SK-N-DZ (cell line): ENCODE measurements at regions not wholly inside any gene's neighbourhood (a gene's known extent, or its start where the extent isn't known, plus 50 kb on each side); places are given as distances from the start of the nearest gene placed in this dataset.
"Not testable (repeated sequence)": the region's sequence is repeated elsewhere in the genome, so short reads cannot be mapped to it uniquely, and the experiment has no call there.

Source experiments
- DNase-seq: peaks from one replicate; pipeline ENCODE4 v3.0.0-alpha.2; 2015; ENCODE audit warnings: low spot score

DNA sequence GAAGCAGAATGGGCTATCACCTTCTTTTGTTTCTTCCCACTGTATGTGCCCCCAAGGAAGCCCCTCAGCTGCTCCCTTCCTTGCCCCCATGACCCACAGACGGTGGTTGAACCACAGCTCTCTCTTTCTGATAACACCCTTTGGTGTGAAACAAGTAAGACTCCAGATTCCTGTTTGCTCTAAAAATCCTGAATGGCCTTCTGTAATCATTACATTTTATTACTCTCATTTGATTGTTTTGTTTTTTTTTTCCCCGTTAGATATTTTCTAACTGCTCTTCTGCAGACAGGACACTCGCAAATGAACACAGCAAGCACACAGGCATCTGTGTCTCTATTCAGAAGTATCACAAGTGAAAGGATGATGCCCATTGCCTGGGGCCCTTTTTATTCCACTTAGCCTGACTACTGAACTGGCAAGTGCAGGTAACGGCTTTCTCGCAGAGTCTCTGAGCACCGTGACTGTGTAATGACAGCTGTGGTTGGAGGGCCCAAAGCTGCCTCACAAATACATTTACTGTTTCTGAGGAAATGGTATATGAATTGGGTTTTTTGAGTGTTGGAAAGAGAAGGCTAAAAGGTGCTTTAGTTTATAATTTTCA, 59.3 kb downstream of the OXGR1 start:
- DNase-seq, result no peak

DNA sequence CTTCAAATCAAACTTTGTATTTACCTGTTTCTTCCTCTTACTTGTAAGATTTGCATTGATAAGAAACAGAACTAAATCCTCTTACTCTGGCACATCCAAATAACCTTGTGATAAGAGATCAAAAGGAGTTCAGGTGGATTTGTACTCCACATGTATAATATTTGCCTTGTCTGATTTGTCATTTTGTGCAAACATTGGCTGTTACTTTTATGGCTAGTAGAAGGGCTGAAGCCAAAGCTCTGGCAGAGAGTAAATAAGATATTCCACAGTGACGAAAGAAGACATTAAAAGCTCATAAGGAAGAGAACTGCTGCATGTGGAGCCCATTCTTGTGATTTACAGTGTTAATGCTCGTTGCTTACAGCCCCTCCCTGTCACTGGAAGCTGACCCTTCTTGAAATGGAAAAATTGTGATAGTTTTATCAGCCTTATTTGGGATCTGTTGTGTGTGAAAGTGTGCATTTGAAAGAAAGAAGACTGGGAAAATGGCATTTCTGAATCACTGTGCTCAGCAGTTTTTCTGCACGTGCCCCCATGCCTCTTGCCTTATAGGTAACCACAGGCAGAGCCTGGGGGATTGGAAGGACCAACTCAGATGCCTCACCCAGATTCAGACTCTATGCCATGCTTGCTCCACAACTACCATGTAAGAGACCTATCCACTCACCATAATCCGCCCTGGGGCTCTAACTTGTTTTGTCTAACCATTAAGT, 68.2 kb downstream of the OXGR1 start:
- no peak for DNase-seq

DNA sequence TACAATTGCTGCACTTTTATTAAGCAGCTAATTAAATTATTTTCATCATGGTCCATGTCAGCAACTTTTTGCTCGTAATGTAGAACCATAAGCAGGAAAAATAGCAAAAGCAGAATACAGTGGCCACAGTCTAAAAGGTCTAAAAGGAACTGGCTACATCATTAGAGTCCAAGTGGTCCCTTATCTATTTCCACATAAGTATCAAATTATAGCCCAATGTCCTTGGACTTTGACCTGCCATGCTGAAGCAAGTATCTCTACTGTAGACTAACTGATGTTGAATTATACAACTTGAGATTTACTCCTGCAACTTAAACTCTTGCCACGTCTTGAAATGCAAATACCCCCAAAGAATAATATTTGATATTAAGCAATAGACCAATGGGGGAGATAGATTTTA, 68.8 kb downstream of the OXGR1 start:
- no peak for DNase-seq

DNA sequence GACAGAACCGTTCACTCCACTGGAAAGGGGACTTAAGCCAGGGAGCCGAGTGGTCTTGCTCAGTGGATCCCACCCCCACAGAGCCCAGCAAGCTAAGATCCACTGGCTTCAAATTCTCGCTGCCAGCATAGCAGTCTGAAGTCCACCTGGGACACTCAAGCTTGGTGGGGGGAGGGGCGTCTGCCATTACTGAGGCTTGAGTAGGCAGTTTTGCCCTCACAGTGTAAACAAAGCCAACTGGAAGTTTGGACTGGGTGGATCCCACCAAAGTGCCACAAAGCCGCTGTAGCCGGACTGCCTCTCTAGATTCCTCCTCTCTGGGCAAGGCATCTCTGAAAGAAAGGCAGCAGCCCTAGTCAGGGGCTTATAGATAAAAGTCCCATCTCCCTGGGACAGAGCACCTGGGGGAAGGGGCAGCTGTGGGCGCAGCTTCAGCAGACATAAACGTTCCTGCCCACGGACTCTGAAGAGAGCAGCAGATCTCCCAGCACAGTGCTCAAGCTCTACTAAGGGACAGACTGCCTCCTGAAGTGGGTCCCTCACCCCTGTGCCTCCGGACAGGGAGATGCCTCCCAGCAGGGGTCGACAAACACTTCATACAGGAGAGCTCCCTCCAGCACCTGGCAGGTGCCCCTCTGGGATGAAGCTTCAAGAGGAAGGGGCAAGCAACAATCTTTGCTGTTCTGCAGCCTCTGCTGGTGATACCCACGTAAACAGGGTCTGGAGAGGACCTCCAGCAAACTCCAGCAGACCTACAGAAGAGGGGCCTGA, 75.2 kb downstream of the OXGR1 start:
- DNase-seq, result not testable (repeated sequence)

DNA sequence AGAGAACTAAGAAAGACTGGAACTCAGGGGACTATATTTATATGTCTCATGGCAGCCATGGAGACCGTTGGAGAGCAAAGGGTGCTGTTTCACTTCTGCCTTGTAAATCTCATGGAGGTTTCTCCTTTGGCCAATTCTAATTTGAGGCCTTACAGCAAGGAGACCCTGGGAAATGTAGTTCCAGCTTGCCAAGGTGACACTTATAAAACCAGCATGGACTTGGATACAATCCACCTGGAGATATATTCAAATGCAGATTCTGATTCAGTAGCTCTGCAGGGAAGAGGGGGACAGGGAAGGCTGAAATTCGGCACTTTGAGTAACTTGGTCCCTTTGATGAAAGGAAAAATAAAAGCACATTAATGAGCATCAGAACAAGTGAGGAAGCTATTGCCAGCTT, 90.0 kb downstream of the OXGR1 start:
- no peak for DNase-seq

DNA sequence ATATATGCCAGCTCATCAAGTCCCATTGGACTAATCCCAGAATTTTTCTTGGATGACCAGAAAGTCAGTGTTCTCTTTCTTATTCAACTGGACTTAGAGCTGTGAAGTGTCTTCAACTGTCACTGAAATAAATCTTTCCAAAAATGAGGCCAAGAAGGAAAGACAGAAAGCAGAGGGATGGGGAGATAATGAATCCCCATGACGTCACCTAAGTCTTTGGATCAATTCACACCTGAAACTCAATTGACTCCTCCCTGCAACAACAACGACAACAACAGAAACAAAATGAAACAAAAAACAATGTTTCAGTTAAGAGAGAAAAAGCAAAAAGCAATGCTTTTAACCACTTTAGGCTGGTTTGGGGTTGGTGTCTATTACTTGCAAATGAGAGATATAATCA, 91.2 kb downstream of the OXGR1 start:
- no peak for DNase-seq

DNA sequence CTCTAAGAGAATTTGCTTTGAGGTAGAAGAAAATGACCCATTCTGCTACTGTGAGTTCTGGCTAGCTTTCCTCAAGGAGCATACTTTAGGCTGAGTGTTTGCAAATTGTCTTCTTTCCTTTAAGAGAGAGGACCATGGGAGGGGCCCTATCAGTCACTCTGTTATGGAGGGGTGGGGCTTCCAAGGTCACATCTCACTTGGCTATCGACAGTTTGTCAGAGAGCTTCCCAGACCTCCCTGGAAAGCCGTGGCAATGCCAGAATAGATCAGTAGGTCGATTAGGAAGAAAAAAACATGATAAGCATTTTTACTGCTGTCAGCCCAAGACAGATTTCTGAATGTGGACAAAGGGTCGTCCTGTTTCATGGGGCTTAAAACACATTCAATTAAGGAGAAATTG, 93.3 kb downstream of the OXGR1 start:
- DNase-seq, result peak; percentile 79

DNA sequence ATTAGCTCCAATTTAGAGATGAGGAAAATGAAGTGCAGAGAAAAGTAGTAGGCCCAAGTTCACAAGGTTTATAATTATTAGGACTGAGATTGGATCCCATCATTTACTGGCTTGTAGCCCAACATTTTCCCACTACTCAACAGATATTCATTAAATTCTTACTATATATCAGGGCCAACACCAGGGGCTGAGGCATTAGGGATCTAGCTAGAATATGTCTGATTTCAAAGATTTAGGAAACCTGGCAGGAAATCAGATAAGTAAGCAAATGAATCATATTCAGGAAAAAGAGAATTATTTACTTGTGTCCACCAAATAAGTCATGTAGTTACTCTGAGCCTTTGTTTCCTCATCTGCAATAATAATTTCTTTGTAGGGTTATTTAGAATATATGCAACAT, 94.3 kb downstream of the OXGR1 start:
- no peak for DNase-seq

DNA sequence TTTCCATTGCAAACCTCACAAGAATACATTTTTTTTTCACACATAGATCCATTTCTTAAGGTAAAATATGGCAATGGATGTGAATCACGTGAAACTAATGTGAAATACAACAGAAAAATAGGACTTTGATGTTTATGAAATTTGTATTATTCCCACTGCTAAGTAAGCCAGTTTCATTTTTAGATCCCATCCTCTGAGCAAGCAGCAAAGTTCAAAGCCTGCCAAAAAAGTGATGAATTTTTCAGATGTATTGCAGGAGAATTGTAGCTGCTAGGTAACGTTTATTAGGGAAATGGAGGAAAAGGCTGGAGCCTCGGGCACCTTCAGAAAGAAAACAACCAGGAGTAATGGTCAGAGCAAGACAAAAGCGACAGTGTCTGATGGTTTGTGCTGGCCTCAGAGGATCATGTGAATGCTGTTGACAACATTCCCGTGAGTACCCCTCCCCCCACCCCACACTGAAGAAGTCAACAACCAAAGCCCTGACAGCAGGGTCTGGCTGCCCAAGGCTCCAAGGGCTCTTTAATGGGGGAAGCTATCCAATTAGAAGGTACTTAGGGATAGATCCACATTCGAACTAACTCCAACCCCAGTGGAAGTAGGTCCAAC, 95.5 kb downstream of the OXGR1 start:
- DNase-seq, result peak; percentile 54

DNA sequence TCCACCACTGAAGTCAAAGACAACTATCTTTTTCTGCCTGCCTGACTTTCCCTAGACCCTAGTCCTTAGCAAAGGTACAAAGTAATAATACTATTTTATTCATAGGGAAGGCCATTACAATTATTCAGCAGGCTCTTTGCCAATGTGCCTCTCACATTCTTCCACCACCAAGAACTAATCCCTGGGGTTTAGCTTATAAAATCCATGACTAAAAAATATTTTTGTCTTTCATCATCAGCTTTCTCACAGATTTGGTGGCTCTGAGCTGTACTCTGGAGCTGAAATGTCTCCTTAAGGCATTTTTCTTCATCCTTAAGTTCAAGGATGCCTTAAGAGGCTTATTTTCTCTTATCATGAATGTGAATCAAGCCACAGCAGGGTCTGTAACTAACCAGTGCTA, 96.1 kb downstream of the OXGR1 start:
- no peak for DNase-seq
